Right lobe of liver (tissue), 4 donors: ENCODE measurements at regions not wholly inside any gene's neighbourhood (a gene's known extent, or its start where the extent isn't known, plus 50 kb on each side); places are given as distances from the start of the nearest gene placed in this dataset.

Experiments used
- CTCF ChIP-seq, 4 donors: fragments of 200-600 bp in 3 of 4; fragments of 450-650 bp in 1 of 4; IDR thresholded peaks; one replicate each; pipeline versions ENCODE4 v1.5.1 to v1.8.0; 2016 to 2022; ENCODE audit warnings: antibody characterized with exemption in 4 of 4, mild to moderate bottlenecking in 2 of 4
- POLR2A ChIP-seq: fragments of 450-650 bp; IDR thresholded peaks from one replicate; pipeline ENCODE4 v1.6.1; 2017; ENCODE audit warnings: antibody characterized with exemption, mild to moderate bottlenecking
- donor health status: DM: no; HTN: no; CAD: no.
- donor health status: DM: no; HTN: no; CAD: no.
- donor health status: DM: no; HTN: yes; CAD: no.

- no peak for TF ChIP-seq CTCF (IDR thresholded peaks at IDR 0.05)
- no peak for TF ChIP-seq POLR2A
Measured at GRCh38 chr6:19550380-19550779, 286.8 kb upstream of the ID4 start.
